Astrocyte of the spinal cord (primary cell): ENCODE measurements at regions not wholly inside any gene's neighbourhood (a gene's known extent, or its start where the extent isn't known, plus 50 kb on each side); places are given as distances from the start of the nearest gene placed in this dataset.
A peak's percentile ranks its signal among the peaks of the same experiment; 100 is the strongest.

Experiments used
- DNase-seq: peaks from one replicate; pipeline ENCODE4 v3.0.0; 2011; ENCODE audit warnings: low read depth, low spot score
- H3K4me3 ChIP-seq: 2 replicates; pipeline ENCODE4 v1.5.1; 2011; ENCODE audit warnings: low read depth, mild to moderate bottlenecking, low read length, moderate library complexity
- CTCF ChIP-seq: IDR thresholded peaks from 2 replicates; pipeline ENCODE4 v1.5.1; 2012; ENCODE audit warnings: low read depth, mild to moderate bottlenecking, low read length, inconsistent platforms
- in situ Hi-C: cut with HindIII; loops from 2 replicates; pipeline ENCODE4 v1.10.0; 2017; ENCODE audit warnings: low sequenced_read_pairs

GRCh38 chr4:129545599-129546278 lies 449.8 kb downstream of the C4orf33 start:
- no peak overlapping the region for H3K4me3 ChIP-seq
- in situ Hi-C loops = no loop called here
- peak; percentile 68 for DNase-seq
- no peak for TF ChIP-seq CTCF

GRCh38 chr4:129546531-129546930 lies 450.6 kb downstream of the C4orf33 start:
- no peak overlapping the region for H3K4me3 ChIP-seq
- in situ Hi-C loops = no loop called here
- no peak for TF ChIP-seq CTCF
- DNase-seq = no peak

GRCh38 chr4:129550281-129550785 lies 454.4 kb downstream of the C4orf33 start:
- in situ Hi-C loops = no loop called here
- no peak for TF ChIP-seq CTCF
- no peak for DNase-seq
- H3K4me3 ChIP-seq = no peak overlapping the region

GRCh38 chr4:129561280-129561679 lies 465.3 kb downstream of the C4orf33 start:
- no peak for TF ChIP-seq CTCF
- no peak overlapping the region for H3K4me3 ChIP-seq
- in situ Hi-C loops = no loop called here
- DNase-seq = no peak

- no peak for TF ChIP-seq CTCF
- H3K4me3 ChIP-seq = no peak overlapping the region
- in situ Hi-C loops = no loop called here
- peak; percentile 35 for DNase-seq
Measured at GRCh38 chr4:129561886-129562671, 466.1 kb downstream of the C4orf33 start.

- in situ Hi-C loops = no loop called here
- no peak for DNase-seq
- H3K4me3 ChIP-seq = no peak overlapping the region
- TF ChIP-seq CTCF = no peak
Measured at GRCh38 chr4:129565214-129565613, 469.3 kb downstream of the C4orf33 start.
